Keratinocyte (primary cell): ENCODE measurements at regions not wholly inside any gene's neighbourhood (a gene's known extent, or its start where the extent isn't known, plus 50 kb on each side); places are given as distances from the start of the nearest gene placed in this dataset.

ENCODE experiments used
- EZH2 ChIP-seq: IDR thresholded peaks from one replicate; pipeline ENCODE4 v1.6.1; 2012; ENCODE audit warnings: inconsistent platforms, mild to moderate bottlenecking, low read length, moderate library complexity
- TF ChIP-seq, protein P1 (sequence below), 3 experiments: IDR thresholded peaks in 1 of 3; conservative IDR thresholded peaks in 1 of 3; optimal IDR thresholded peaks in 1 of 3; 2 replicates in 2 of 3; 3 replicates in 1 of 3; pipeline versions ENCODE3 to v1.5.1; 2011; ENCODE audit warnings: low read length in 3 of 3, mild to moderate bottlenecking in 3 of 3, moderate library complexity in 2 of 3, control low read depth in 1 of 3, inconsistent platforms in 1 of 3; ENCODE audit not compliant: insufficient read depth in 2 of 3; ENCODE audit errors: extremely low read depth in 1 of 3

DNA sequence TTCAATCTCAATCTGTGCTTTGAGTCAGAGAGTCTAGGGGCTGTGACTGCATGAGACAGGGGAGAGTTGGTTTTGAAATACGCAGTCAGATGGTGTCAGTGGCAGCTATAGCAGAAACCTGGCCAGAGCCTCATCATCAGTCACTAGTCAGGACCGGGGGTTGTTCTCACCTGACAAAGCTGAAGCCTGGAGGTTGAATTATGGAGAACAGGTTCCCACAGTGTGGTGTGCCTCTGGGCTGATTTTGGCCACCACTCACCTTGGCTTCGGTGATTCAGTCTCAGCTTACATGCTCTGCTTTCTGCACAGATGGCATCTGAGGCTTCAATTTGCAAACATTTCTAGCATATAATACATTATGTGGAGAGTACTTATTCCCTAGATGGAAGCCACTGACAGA lies 387.3 kb downstream of the YTHDC2 start:
- TF ChIP-seq, protein P1, sequence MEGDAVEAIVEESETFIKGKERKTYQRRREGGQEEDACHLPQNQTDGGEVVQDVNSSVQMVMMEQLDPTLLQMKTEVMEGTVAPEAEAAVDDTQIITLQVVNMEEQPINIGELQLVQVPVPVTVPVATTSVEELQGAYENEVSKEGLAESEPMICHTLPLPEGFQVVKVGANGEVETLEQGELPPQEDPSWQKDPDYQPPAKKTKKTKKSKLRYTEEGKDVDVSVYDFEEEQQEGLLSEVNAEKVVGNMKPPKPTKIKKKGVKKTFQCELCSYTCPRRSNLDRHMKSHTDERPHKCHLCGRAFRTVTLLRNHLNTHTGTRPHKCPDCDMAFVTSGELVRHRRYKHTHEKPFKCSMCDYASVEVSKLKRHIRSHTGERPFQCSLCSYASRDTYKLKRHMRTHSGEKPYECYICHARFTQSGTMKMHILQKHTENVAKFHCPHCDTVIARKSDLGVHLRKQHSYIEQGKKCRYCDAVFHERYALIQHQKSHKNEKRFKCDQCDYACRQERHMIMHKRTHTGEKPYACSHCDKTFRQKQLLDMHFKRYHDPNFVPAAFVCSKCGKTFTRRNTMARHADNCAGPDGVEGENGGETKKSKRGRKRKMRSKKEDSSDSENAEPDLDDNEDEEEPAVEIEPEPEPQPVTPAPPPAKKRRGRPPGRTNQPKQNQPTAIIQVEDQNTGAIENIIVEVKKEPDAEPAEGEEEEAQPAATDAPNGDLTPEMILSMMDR (optimal IDR thresholded peaks at IDR 0.05 in 1 of 3, IDR thresholded peaks at IDR 0.05 in 1 of 3, conservative IDR thresholded peaks at IDR 0.05 in 1 of 3; ENCODE audit: extremely low read depth in 1 of 3, insufficient read depth in 2 of 3, low read length in 3 of 3): no peak
- no peak for TF ChIP-seq EZH2
